ENCODE measurements at regions not wholly inside any gene's neighbourhood (a gene's known extent, or its start where the extent isn't known, plus 50 kb on each side); places are given as distances from the start of the nearest gene placed in this dataset.

GRCh38 chrX:148382983-148383382 is 117.4 kb upstream of the AFF2 start:
- Mint-ChIP-seq H3K9me3 (peaks cover 12% of the 10 kb centered on the region), H3K36me3 (ENCODE audit: low read depth) (peaks cover 6% of the 10 kb centered on the region), H3K27me3 (no peaks in the 10 kb centered on the region), H3K27ac (no peak overlapping the region), H3K4me3 (no peak overlapping the region), H3K4me1 (peaks cover 30% of the 10 kb centered on the region)
- DNase-seq = no peak
- ChIA-PET POLR2A (no interaction called here), CTCF (no interaction called here)

GRCh38 chrX:148385471-148385870 is 114.9 kb upstream of the AFF2 start:
- Mint-ChIP-seq H3K4me3 (no peak overlapping the region), H3K9me3 (peaks cover 13% of the 10 kb centered on the region)
- POLR2A ChIA-PET = no interaction called here

GRCh38 chrX:148389629-148390028 is 110.8 kb upstream of the AFF2 start:
- Mint-ChIP-seq H3K27ac (no peak overlapping the region), H3K27me3 (no peaks in the 10 kb centered on the region), H3K9me3 (peaks cover 4% of the 10 kb centered on the region), H3K4me3 (no peak overlapping the region), H3K36me3 (ENCODE audit: low read depth) (no peaks in the 10 kb centered on the region), H3K4me1 (no peaks in the 10 kb centered on the region)
- DNase-seq = no peak
- ChIA-PET POLR2A (no interaction called here), CTCF (no interaction called here)

More at GRCh38 chrX:148385471-148385870, 114.9 kb upstream of the AFF2 start:
- no peak overlapping the region for H3K27ac Mint-ChIP-seq
- CTCF ChIA-PET = no interaction called here
- no peak for DNase-seq
- H3K4me1 Mint-ChIP-seq = peaks cover 20% of the 10 kb centered on the region
- H3K36me3 Mint-ChIP-seq (ENCODE audit: low read depth) = peaks cover 6% of the 10 kb centered on the region
- no peaks in the 10 kb centered on the region for H3K27me3 Mint-ChIP-seq

DNA sequence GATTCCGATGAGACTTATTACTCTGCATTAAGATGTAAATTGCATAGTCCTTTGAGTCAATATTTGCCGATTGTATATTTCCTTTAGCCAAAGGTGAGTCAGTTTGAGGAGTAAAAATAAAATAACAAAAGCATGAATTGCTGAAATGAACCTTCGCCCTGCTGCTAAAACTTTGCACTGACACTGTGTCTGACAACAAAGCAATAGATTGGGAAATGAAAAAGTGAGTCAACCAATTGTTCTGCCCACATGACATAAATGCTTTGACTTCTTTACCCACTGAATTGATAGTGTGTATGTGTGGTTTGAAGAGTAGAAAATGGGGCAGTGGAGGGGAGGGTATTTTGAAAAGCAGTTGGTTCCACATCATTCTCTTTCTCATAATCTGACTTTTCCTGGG is 88.4 kb upstream of the AFF2 start:
- no peaks in the 10 kb centered on the region for H3K27me3 Mint-ChIP-seq
- ChIA-PET POLR2A (no interaction called here), CTCF (no interaction called here)
- H3K36me3 Mint-ChIP-seq (ENCODE audit: low read depth) = no peaks in the 10 kb centered on the region
- no peaks in the 10 kb centered on the region for H3K9me3 Mint-ChIP-seq
- no peaks in the 10 kb centered on the region for H3K4me1 Mint-ChIP-seq
- H3K4me3 Mint-ChIP-seq = no peak overlapping the region
- no peak overlapping the region for H3K27ac Mint-ChIP-seq
- no peak for DNase-seq

DNA sequence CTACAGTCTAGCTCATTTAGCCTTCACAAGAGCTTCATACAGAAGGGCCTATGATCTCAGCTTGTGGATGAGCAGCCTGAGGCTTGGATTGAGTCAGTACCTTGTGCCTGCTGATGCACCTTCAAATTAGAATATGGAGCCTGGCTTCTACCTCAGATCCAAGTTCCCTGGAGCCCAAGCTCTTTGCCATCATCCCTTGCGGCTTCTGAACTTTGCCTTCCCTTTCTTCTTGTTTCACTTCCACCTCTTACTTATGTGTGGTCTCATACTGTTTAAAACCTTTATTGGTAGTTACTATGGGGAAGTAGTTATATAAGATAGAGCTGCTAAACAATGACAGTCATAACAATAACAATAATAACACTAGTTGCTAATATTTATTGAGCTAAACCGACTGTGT is 84.3 kb upstream of the AFF2 start:
- no peak for DNase-seq
- no peaks in the 10 kb centered on the region for H3K27me3 Mint-ChIP-seq
- no peak overlapping the region for H3K4me3 Mint-ChIP-seq
- ChIA-PET CTCF (interaction anchor here (0.8 kb wide), 1 partner anchor 8 kb away, joined by 3 read pairs; no protein-coding TSS in a partner anchor), POLR2A (no interaction called here)
- H3K36me3 Mint-ChIP-seq (ENCODE audit: low read depth) = no peaks in the 10 kb centered on the region
- H3K4me1 Mint-ChIP-seq = no peaks in the 10 kb centered on the region
- peaks cover 9% of the 10 kb centered on the region for H3K9me3 Mint-ChIP-seq
- H3K27ac Mint-ChIP-seq = no peak overlapping the region

GRCh38 chrX:148416931-148417330 is 83.5 kb upstream of the AFF2 start:
- H3K27me3 Mint-ChIP-seq = no peaks in the 10 kb centered on the region
- ChIA-PET POLR2A (no interaction called here), CTCF (no interaction called here)
- no peaks in the 10 kb centered on the region for H3K4me1 Mint-ChIP-seq
- H3K27ac Mint-ChIP-seq = no peak overlapping the region
- DNase-seq = no peak
- no peaks in the 10 kb centered on the region for H3K36me3 Mint-ChIP-seq (ENCODE audit: low read depth)
- H3K4me3 Mint-ChIP-seq = no peak overlapping the region
- peaks cover 9% of the 10 kb centered on the region for H3K9me3 Mint-ChIP-seq

DNA sequence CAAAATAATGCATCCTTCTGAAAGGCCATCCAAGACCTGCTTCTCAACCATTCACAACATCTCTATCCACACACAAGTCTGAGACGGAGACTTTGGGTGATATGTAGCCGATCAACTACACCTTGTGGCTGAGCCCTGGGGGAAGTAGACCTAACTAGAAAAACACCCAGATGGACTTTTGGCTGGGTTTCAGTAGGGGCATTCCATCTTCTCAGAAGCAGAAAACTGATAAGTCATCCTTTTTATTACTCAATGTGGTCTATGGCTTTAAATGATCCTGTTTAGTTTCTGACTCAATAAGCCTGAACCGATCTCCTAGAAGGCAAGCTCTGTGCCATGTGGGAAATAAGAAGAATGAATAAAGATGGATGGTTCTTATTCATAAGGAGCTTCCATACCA is 82.5 kb upstream of the AFF2 start:
- no peaks in the 10 kb centered on the region for H3K27me3 Mint-ChIP-seq

DNA sequence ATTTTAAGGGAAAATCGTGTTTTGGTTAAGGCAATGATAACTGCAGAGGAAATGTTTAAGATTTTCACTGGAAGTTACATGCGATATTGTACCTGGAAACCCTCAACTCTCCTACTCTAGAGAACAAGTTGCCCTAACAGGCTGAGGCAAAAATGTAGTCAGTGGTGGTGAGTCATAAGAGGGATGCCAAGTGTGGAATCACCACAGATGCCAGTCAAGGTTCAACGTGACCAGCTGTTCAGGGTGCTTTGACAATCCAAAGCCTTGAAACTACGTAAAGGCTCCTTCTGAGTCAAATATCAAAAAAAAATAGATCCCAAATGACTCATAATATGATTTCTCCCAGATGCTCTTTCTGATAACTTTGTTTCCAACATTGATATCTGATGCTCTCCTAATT is 77.9 kb upstream of the AFF2 start:
- no peak for DNase-seq
- no peaks in the 10 kb centered on the region for H3K36me3 Mint-ChIP-seq (ENCODE audit: low read depth)
- H3K9me3 Mint-ChIP-seq = peaks cover 15% of the 10 kb centered on the region
- H3K27ac Mint-ChIP-seq = no peak overlapping the region
- no peak overlapping the region for H3K4me3 Mint-ChIP-seq
- H3K27me3 Mint-ChIP-seq = no peaks in the 10 kb centered on the region
- CTCF ChIA-PET = no interaction called here
- POLR2A ChIA-PET = no interaction called here
- H3K4me1 Mint-ChIP-seq = no peaks in the 10 kb centered on the region

More for the DNA sequence above, 82.5 kb upstream of the AFF2 start:
- Mint-ChIP-seq H3K4me3 (no peak overlapping the region), H3K27ac (no peak overlapping the region), H3K36me3 (ENCODE audit: low read depth) (no peaks in the 10 kb centered on the region), H3K4me1 (no peaks in the 10 kb centered on the region), H3K9me3 (peaks cover 9% of the 10 kb centered on the region)
- ChIA-PET POLR2A (no interaction called here), CTCF (no interaction called here)
- no peak for DNase-seq

DNA sequence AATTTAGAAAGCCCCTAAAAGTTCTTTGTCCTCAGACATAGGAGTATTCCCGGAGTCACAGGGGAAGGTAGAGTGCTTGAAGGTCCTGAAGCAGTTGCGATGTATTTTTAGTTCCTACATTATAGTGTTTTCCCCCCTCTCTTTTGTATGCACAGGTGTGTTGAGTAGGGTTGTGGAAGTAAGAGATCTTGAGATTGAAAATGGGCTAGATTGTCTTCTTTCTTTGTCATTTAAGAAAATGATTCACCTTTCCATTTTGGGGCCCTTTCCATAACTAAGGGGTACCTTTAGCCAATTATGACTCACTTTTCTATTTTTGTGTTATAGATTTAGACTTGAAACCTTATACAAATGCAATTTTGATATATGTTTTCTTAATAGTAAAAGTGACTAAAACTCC is 75.8 kb upstream of the AFF2 start:
- DNase-seq = no peak
- Mint-ChIP-seq H3K9me3 (peaks cover 8% of the 10 kb centered on the region), H3K4me1 (no peaks in the 10 kb centered on the region), H3K36me3 (ENCODE audit: low read depth) (no peaks in the 10 kb centered on the region), H3K27ac (no peak overlapping the region), H3K27me3 (no peaks in the 10 kb centered on the region), H3K4me3 (no peak overlapping the region)
- ChIA-PET CTCF (no interaction called here), POLR2A (no interaction called here)

DNA sequence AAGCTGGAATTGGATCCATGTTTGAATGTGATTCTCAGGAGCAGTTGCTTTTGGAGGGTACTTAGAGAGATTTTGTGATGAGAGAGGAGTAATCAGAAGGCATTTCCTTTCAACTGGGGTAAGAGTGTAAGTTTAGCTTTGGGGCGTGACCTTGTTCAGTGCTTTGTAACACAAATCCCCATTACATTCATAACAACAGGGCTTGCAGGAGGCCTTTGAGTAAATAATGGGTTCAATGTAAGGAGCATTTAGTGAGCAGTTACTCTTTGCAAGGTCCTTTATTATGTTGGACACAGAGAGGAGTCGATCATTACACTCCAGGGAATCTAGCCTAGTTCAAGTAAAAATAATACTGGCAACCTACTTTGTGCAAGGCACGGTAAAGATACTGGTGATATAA is 74.0 kb upstream of the AFF2 start:
- Mint-ChIP-seq H3K4me1 (no peaks in the 10 kb centered on the region), H3K36me3 (ENCODE audit: low read depth) (no peaks in the 10 kb centered on the region), H3K27ac (no peak overlapping the region), H3K9me3 (peaks cover 8% of the 10 kb centered on the region), H3K4me3 (no peak overlapping the region), H3K27me3 (no peaks in the 10 kb centered on the region)
- CTCF ChIA-PET = no interaction called here
- no peak for DNase-seq
- POLR2A ChIA-PET = no interaction called here

DNA sequence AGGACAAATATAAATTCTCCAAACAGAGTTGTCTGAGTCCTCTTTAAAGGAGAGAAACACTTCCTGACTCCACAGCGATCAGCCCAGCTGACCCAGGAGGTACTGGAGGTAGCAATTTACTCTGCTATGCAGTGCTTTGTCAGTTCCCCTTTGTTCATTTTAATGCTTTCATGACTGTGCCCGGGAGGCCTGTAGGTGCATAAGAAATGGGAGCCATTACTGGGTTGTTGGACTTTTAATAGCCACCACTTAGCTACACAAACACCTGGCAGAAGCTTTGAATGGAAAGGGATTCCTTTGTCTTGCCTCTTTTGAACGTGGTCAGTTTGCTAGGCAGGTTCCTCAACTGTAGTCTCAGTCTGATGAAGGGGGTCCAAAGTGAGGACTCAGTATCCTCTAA is 59.0 kb upstream of the AFF2 start:
- ChIA-PET POLR2A (no interaction called here), CTCF (no interaction called here)
- DNase-seq = no peak
- no peak overlapping the region for H3K4me3 Mint-ChIP-seq
- peaks cover 4% of the 10 kb centered on the region for H3K9me3 Mint-ChIP-seq
- H3K27me3 Mint-ChIP-seq = no peaks in the 10 kb centered on the region
- no peak overlapping the region for H3K27ac Mint-ChIP-seq
- peaks cover 3% of the 10 kb centered on the region for H3K4me1 Mint-ChIP-seq
- no peaks in the 10 kb centered on the region for H3K36me3 Mint-ChIP-seq (ENCODE audit: low read depth)

DNA sequence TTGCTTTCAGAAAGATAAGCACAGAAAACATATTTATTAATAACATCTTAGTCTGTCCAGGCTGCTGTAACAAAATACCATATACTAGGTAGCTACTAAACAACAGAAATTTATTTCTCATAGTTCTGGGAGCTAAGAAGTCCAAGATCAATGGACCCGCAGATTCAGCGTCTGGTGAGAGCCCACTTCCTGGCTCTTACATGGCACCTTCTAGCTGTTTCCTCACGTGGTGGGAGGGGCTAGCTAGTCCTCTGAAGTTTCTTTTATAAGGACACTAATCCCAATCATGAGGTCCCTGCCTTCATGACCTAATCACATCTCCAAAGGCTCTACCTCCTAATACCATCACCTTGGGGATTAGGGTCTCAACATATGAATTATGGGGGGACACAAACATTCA is 57.2 kb upstream of the AFF2 start:
- POLR2A ChIA-PET = no interaction called here
- Mint-ChIP-seq H3K4me3 (no peak overlapping the region), H3K36me3 (ENCODE audit: low read depth) (no peaks in the 10 kb centered on the region), H3K9me3 (peaks cover 4% of the 10 kb centered on the region), H3K27me3 (no peaks in the 10 kb centered on the region), H3K4me1 (peaks cover 3% of the 10 kb centered on the region), H3K27ac (no peak overlapping the region)
- no peak for DNase-seq
- CTCF ChIA-PET = no interaction called here

GRCh38 chrX:148448686-148449085 is 51.7 kb upstream of the AFF2 start:
- ChIA-PET POLR2A (no interaction called here), CTCF (no interaction called here)
- Mint-ChIP-seq H3K36me3 (ENCODE audit: low read depth) (no peaks in the 10 kb centered on the region), H3K27me3 (no peaks in the 10 kb centered on the region), H3K9me3 (no peaks in the 10 kb centered on the region), H3K4me1 (no peaks in the 10 kb centered on the region), H3K4me3 (no peak overlapping the region), H3K27ac (no peak overlapping the region)
- no peak for DNase-seq

Data from activated CD4-positive, alpha-beta T cell treated with anti-CD3 and anti-CD28 coated beads, Interleukin-2, amount 10 ng/mL, durations not matched to agents 7 days and 5 days (primary cell).